ENCODE measurements at regions not wholly inside any gene's neighbourhood (a gene's known extent, or its start where the extent isn't known, plus 50 kb on each side); places are given as distances from the start of the nearest gene placed in this dataset.

DNA sequence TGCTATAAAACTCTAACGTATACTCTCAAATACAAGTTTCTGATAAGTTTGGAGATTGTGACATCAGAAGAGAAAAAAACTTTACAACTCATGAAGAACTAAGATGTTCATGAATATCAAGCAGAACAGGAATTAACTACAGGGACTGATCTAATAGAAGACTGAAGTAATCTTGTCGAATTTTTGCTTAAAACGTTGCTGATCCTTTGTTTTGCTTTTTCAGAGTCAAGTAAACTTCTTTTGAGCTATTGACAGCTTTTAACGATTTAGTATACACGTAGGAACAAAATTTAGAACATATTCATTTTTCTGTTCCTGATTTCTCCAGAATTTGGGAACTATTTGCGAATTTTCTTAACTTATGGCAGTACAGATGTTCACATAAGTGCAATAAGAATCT lies 610.2 kb downstream of the SI start:
- DNase-seq, result no peak
- no peak overlapping the region for H3K4me3 ChIP-seq
- no peaks in the 10 kb centered on the region for H3K4me1 ChIP-seq
- 60 to 64% methylated on average over 6 of the region's 6 CpGs for WGBS, 2 donors
- H3K9me3 ChIP-seq, result peaks cover 0 to 3% (median 0%) of the 10 kb centered on the region in 4 donors
- H3K27ac ChIP-seq, result no peak overlapping the region
- H3K27me3 ChIP-seq, result no peaks in the 10 kb centered on the region
- no peak for ATAC-seq (ENCODE audit: low FRiP score in 2 of 2)
- TF ChIP-seq EP300 (IDR thresholded peaks at IDR 0.05) (no peak), POLR2AphosphoS5 (IDR thresholded peaks at IDR 0.05) (no peak), POLR2A (IDR thresholded peaks at IDR 0.05) (no peak)
- TF ChIP-seq, protein P1, sequence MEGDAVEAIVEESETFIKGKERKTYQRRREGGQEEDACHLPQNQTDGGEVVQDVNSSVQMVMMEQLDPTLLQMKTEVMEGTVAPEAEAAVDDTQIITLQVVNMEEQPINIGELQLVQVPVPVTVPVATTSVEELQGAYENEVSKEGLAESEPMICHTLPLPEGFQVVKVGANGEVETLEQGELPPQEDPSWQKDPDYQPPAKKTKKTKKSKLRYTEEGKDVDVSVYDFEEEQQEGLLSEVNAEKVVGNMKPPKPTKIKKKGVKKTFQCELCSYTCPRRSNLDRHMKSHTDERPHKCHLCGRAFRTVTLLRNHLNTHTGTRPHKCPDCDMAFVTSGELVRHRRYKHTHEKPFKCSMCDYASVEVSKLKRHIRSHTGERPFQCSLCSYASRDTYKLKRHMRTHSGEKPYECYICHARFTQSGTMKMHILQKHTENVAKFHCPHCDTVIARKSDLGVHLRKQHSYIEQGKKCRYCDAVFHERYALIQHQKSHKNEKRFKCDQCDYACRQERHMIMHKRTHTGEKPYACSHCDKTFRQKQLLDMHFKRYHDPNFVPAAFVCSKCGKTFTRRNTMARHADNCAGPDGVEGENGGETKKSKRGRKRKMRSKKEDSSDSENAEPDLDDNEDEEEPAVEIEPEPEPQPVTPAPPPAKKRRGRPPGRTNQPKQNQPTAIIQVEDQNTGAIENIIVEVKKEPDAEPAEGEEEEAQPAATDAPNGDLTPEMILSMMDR (IDR thresholded peaks at IDR 0.05), result no peak
- no peaks in the 10 kb centered on the region for H3K36me3 ChIP-seq

DNA sequence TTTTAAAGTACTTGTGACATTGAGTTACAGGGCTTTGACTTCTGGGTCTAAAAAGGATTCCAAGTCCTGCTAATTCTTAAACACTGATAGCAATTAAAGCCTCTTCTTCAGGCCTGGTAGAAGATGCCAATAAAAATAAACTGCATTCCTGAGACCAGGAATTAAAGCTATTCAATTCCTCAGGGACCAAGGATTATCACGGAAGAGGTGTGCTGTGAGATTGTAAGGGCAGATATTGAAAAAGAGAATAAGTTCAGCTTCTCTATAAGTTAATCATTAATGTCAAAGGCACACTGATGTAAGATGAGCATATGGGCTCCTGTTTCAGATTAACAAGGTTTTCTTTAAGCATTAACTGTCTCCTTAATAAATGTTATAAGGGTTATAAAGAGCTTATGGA lies 611.3 kb downstream of the SI start:
- no peak overlapping the region for H3K27ac ChIP-seq
- TF ChIP-seq EP300 (IDR thresholded peaks at IDR 0.05) (no peak), POLR2A (IDR thresholded peaks at IDR 0.05) (no peak), POLR2AphosphoS5 (IDR thresholded peaks at IDR 0.05) (no peak)
- TF ChIP-seq, protein P1 (IDR thresholded peaks at IDR 0.05), result no peak
- no peak overlapping the region for H3K4me3 ChIP-seq
- ATAC-seq (ENCODE audit: low FRiP score in 2 of 2) (no peak), DNase-seq (no peak)
- WGBS, 2 donors, result 73 to 92% methylated on average over 1 of the region's 1 CpG
- H3K27me3 ChIP-seq, result no peaks in the 10 kb centered on the region
- no peaks in the 10 kb centered on the region for H3K36me3 ChIP-seq
- peaks cover 0 to 3% (median 0%) of the 10 kb centered on the region in 4 donors for H3K9me3 ChIP-seq
- H3K4me1 ChIP-seq, result no peaks in the 10 kb centered on the region

DNA sequence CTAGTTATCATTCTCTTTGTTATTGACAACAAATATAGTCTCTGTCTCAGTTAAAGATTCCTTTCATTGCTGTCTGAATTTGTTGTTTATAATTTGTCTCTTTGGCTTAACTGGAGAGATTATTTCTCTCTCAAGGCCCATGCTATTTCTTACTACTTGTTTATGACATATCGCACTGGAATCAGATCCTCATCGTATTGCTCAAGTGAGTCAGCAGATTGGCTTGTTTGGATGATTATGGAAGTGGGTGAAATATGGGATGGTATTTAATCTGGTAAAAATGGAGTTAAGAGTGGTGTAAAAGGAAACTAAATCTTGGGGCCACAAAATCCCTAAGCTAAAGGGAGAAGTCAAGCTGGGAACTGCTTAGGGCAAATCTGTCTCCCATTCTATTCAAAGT lies 613.1 kb downstream of the SI start:
- 89 to 96% methylated on average over 2 of the region's 2 CpGs for WGBS, 2 donors
- TF ChIP-seq POLR2A (IDR thresholded peaks at IDR 0.05), result no peak
- TF ChIP-seq EP300 (IDR thresholded peaks at IDR 0.05), result no peak
- TF ChIP-seq, protein P1 (IDR thresholded peaks at IDR 0.05), result no peak
- no peak for TF ChIP-seq POLR2AphosphoS5 (IDR thresholded peaks at IDR 0.05)
- no peak for DNase-seq
- no peak overlapping the region for H3K4me3 ChIP-seq
- H3K27ac ChIP-seq, result no peak overlapping the region
- no peaks in the 10 kb centered on the region for H3K36me3 ChIP-seq
- ATAC-seq (ENCODE audit: low FRiP score in 2 of 2), result no peak
- no peaks in the 10 kb centered on the region for H3K27me3 ChIP-seq
- H3K9me3 ChIP-seq, result peaks cover 0 to 3% (median 0%) of the 10 kb centered on the region in 4 donors
- H3K4me1 ChIP-seq, result no peaks in the 10 kb centered on the region

DNA sequence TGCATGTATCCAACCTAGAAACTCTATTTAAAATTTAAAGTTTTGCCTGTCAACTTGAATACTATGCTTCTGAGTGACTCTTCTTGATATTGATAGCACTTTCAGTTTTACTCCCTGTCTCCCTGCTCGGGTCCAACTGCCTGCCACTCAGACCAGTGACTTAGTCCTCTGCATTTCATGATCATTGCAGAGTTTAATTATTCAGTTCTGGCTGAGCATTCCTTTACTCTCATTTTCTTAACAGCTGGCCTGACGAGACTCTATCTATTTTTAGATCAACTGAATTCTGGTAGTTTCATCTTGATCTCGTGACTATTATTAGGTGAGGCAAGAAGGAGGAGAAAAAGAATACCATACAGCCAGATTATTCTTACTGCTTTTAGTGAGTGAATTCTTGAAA lies 617.4 kb downstream of the SI start:
- Histone ChIP-seq H3K27me3 (no peaks in the 10 kb centered on the region), H3K9me3 (no peaks in the 10 kb centered on the region), H3K4me3 (no peak overlapping the region), H3K36me3 (no peaks in the 10 kb centered on the region), H3K4me1 (no peaks in the 10 kb centered on the region), H3K27ac (no peak overlapping the region)
- no peak for TF ChIP-seq POLR2A (IDR thresholded peaks at IDR 0.05)
- no peak for TF ChIP-seq EP300 (IDR thresholded peaks at IDR 0.05)
- TF ChIP-seq, protein P1 (IDR thresholded peaks at IDR 0.05), result no peak
- TF ChIP-seq POLR2AphosphoS5 (IDR thresholded peaks at IDR 0.05), result no peak
- ATAC-seq (ENCODE audit: low FRiP score in 2 of 2) (no peak), DNase-seq (no peak)
- WGBS, 2 donors, result 54 to 63% methylated on average over 3 of the region's 3 CpGs

DNA sequence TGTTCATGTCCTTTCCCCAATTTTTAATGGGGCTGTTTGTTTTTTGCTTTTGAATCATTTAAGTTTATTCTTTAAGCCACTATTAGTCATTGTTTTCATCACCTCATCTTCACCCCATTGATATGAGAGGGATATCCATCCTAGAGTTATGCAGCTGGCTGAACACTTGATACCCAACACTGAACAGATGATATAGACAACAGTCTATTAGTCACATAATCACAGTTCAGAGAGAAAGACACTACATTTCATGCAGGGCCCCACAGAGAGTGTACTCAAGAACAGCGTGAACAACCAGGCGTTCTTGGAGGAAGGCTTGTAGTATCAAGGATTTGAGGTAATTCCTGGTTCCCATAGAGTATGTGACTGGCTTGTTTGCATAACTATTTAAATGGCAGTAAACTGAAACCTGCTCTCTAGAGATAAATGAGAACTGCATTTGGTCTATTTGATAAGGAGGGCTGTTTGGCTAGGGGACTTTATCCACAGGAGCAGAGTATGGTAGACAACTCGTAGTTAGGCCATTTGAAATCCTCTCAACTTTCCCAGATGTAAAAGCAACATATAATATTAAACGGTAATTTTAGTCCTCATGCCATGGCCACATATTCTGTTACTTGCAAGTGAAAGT lies 618.7 kb downstream of the SI start:
- no peak for DNase-seq
- Histone ChIP-seq H3K4me3 (no peak overlapping the region), H3K4me1 (no peaks in the 10 kb centered on the region), H3K27ac (no peak overlapping the region), H3K36me3 (no peaks in the 10 kb centered on the region), H3K9me3 (no peaks in the 10 kb centered on the region), H3K27me3 (no peaks in the 10 kb centered on the region)
- no peak for TF ChIP-seq EP300 (IDR thresholded peaks at IDR 0.05)
- no peak for TF ChIP-seq POLR2AphosphoS5 (IDR thresholded peaks at IDR 0.05)
- TF ChIP-seq POLR2A (IDR thresholded peaks at IDR 0.05), result no peak
- TF ChIP-seq, protein P1 (IDR thresholded peaks at IDR 0.05), result no peak
- ATAC-seq (ENCODE audit: low FRiP score in 2 of 2), result no peak
- WGBS, 2 donors, result 72 to 81% methylated on average over 4 of the region's 4 CpGs
